Esophagus muscularis mucosa (tissue), 3 donors: ENCODE measurements at regions not wholly inside any gene's neighbourhood (a gene's known extent, or its start where the extent isn't known, plus 50 kb on each side); places are given as distances from the start of the nearest gene placed in this dataset.

Experiments
- CTCF ChIP-seq, 3 experiments: fragments of 200-600 bp in 2 of 3; fragments of 450-650 bp in 1 of 3; sonication (generic) in 2 of 3; IDR thresholded peaks; one replicate each; pipeline ENCODE4 v1.5.1; 2017 to 2019; ENCODE audit warnings: antibody characterized with exemption in 3 of 3, mild to moderate bottlenecking in 2 of 3, moderate library complexity in 1 of 3
- POLR2A ChIP-seq: fragments of 450-650 bp; IDR thresholded peaks from one replicate; pipeline ENCODE4 v1.6.1; 2017; ENCODE audit warnings: antibody characterized with exemption, moderate library complexity, mild to moderate bottlenecking, low read depth

DNA sequence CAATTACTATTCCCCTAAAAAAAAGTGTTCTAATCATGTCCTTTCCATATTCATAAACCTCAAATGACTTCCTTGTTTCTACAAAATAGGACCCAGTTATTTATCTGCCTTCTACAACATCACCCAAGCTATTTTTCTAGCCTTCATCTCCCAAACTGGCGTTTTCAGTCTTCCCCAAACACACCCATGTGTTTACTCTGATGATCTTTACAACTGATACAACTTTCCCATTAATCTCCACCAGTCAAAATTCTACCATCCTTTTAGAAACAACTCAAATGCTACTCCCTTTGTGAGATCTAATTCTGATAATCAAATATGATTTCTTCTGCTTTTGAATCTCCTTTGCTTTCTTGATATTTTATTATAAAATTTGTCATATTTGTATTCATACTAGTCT is 114.5 kb downstream of the DUSP6 start:
- TF ChIP-seq POLR2A (no peak), CTCF (IDR thresholded peaks at IDR 0.05) (no peak)
